ENCODE measurements at regions not wholly inside any gene's neighbourhood (a gene's known extent, or its start where the extent isn't known, plus 50 kb on each side); places are given as distances from the start of the nearest gene placed in this dataset.
A peak's percentile ranks its signal among the peaks of the same experiment; 100 is the strongest.

DNA sequence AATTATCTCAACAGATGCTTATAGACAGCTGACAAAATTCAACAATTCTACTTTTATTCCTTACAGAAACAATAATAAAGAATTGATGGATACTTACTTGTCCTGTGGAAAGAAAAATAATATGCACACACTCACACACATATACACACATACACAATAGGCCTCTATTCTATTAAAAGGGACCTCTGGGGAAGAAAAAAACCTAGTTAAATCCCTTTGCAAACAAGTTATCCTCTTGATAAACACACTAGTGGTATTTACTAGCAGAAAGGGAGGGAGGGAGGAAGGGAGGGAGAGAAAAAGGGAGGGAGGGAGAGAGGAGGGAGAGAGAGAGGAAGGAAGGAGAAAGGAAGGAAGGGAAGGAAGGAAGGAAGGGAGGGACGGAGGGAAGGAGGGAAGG lies 486.4 kb downstream of the HINT1 start:
- ChIA-PET CTCF (ENCODE audit: partially characterized antibody) (no interaction called here), POLR2A (ENCODE audit: partially characterized antibody) (no interaction called here)
- Histone ChIP-seq H3K56ac (replicated peaks; ENCODE audit: insufficient read length, low read depth, low read length) (peak overlapping the region; percentile 62), H4K8ac (ENCODE audit: extremely low read depth, insufficient read depth, low read length) (no peak overlapping the region), H3K9ac (replicated peaks in 1 of 4; ENCODE audit: extremely low read depth in 1 of 4, low read depth in 3 of 4, low read length in 3 of 4) (no peak overlapping the region), H3K23me2 (ENCODE audit: low read depth, low read length) (peaks cover 3% of the 10 kb centered on the region; the same call in 1 of the 2 replicates), H3K27me3 (replicated peaks in 1 of 4; ENCODE audit: control insufficient read depth in 3 of 4, extremely low read depth in 1 of 4, insufficient read depth in 3 of 4, low read length in 3 of 4) (no peaks in the 10 kb centered on the region), H3K27ac (ENCODE audit: low read depth, low read length) (no peak overlapping the region), H3K4me2 (ENCODE audit: insufficient read depth in 1 of 2, low read depth in 2 of 2, low read length in 2 of 2) (no peak overlapping the region), H3K4me3 (ENCODE audit: extremely low read depth in 1 of 4, insufficient read depth in 2 of 4, low read depth in 3 of 4, low read length in 4 of 4) (no peak overlapping the region), H3K18ac (ENCODE audit: extremely low read depth, low read length) (no peak overlapping the region), H3K9me3 (ENCODE audit: insufficient read depth in 2 of 2, low read depth in 1 of 2, low read length in 1 of 2) (no peaks in the 10 kb centered on the region), H2BK5ac (ENCODE audit: low read depth, low read length) (no peak overlapping the region), H2AFZ (ENCODE audit: low read length) (no peak overlapping the region), H4K5ac (ENCODE audit: insufficient read length, low read depth, low read length) (no peak overlapping the region), H3K23ac (ENCODE audit: insufficient read length) (no peak overlapping the region), H3K4me1 (replicated peaks in 1 of 4; ENCODE audit: control insufficient read depth in 3 of 4, insufficient read depth in 4 of 4, low read length in 3 of 4) (no peaks in the 10 kb centered on the region), H2BK15ac (ENCODE audit: low read length) (no peak overlapping the region), H4K91ac (replicated peaks; ENCODE audit: insufficient read length, low read length) (no peak overlapping the region), H2AK5ac (ENCODE audit: low read depth, low read length) (no peak overlapping the region), H3K79me1 (ENCODE audit: low read depth, low read length) (no peaks in the 10 kb centered on the region), H2BK120ac (replicated peaks; ENCODE audit: low read depth, low read length) (no peak overlapping the region), H3K79me2 (ENCODE audit: control insufficient read depth in 1 of 2, insufficient read depth in 2 of 2, low read length in 2 of 2) (no peaks in the 10 kb centered on the region), H3K36me3 (ENCODE audit: control insufficient read depth in 2 of 4, insufficient read depth in 4 of 4, low read length in 3 of 4) (no peaks in the 10 kb centered on the region), H3K14ac (ENCODE audit: insufficient read length) (no peak overlapping the region), H3K4ac (replicated peaks; ENCODE audit: insufficient read length, low read depth, low read length) (no peak overlapping the region), H2BK12ac (ENCODE audit: low read depth, low read length) (no peak overlapping the region), H4K20me1 (replicated peaks in 1 of 2; ENCODE audit: control insufficient read depth in 1 of 2, insufficient read depth in 2 of 2, low read length in 2 of 2) (no peaks in the 10 kb centered on the region), H2BK20ac (ENCODE audit: low read length) (no peak overlapping the region)
- FAIRE-seq (no peak), DNase-seq (ENCODE audit: low read depth in 1 of 2, low spot score in 2 of 2) (no peak)
- WGBS, 2 experiments (ENCODE audit: extremely low coverage in 1 of 2, insufficient coverage in 1 of 2, insufficient read length in 1 of 2, insufficient replicate concordance in 2 of 2, low coverage in 1 of 2, low lambda C conversion rate in 2 of 2, missing lambda C conversion rate in 1 of 2), result 33% methylated on average over 1 of the region's 1 CpG; no CpG with 5 or more reads in 1 of the 2 experiments
- TF ChIP-seq ASH2L (IDR thresholded peaks at IDR 0.05; ENCODE audit: low read length) (no peak), POLR2AphosphoS5 (IDR thresholded peaks at IDR 0.05; ENCODE audit: low read depth, low read length) (no peak), CHD2 (IDR thresholded peaks at IDR 0.05; ENCODE audit: low read length) (no peak), TEAD4 (IDR thresholded peaks at IDR 0.05; ENCODE audit: low read depth, low read length) (no peak), RAD21 (IDR thresholded peaks at IDR 0.05 in 1 of 2, conservative IDR thresholded peaks at IDR 0.05 in 1 of 2; ENCODE audit: low read depth in 2 of 2, low read length in 2 of 2) (no peak), RFX5 (IDR thresholded peaks at IDR 0.05; ENCODE audit: borderline replicate concordance, low read depth, low read length) (no peak), CREB1 (IDR thresholded peaks at IDR 0.05) (no peak), BRCA1 (IDR thresholded peaks at IDR 0.05; ENCODE audit: low read depth, low read length) (no peak), SP2 (IDR thresholded peaks at IDR 0.05; ENCODE audit: low read length) (no peak), CBX8 (IDR thresholded peaks at IDR 0.05; ENCODE audit: borderline replicate concordance, low read depth, low read length) (no peak), KDM1A (IDR thresholded peaks at IDR 0.05; ENCODE audit: borderline replicate concordance, low read length) (no peak), ATF3 (IDR thresholded peaks at IDR 0.05; ENCODE audit: insufficient read depth, low read depth, low read length) (no peak), GTF2F1 (IDR thresholded peaks at IDR 0.05; ENCODE audit: borderline replicate concordance, low read depth, low read length) (no peak), SIRT6 (IDR thresholded peaks at IDR 0.05; ENCODE audit: low read length) (no peak)
- TF ChIP-seq, protein P1, sequence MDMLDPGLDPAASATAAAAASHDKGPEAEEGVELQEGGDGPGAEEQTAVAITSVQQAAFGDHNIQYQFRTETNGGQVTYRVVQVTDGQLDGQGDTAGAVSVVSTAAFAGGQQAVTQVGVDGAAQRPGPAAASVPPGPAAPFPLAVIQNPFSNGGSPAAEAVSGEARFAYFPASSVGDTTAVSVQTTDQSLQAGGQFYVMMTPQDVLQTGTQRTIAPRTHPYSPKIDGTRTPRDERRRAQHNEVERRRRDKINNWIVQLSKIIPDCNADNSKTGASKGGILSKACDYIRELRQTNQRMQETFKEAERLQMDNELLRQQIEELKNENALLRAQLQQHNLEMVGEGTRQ (IDR thresholded peaks at IDR 0.05; ENCODE audit: low read length), result no peak

Data from H1 (cell line).